ENCODE measurements at regions not wholly inside any gene's neighbourhood (a gene's known extent, or its start where the extent isn't known, plus 50 kb on each side); places are given as distances from the start of the nearest gene placed in this dataset.

- no peak overlapping the region for H3K4me3 ChIP-seq
- H3K4me2 ChIP-seq, result no peak overlapping the region
- TF ChIP-seq MAFK (IDR thresholded peaks at IDR 0.05; ENCODE audit: partially characterized antibody) (no peak), NR3C1 (IDR thresholded peaks at IDR 0.05) (no peak), ESRRA (IDR thresholded peaks at IDR 0.05; ENCODE audit: borderline replicate concordance, low read length) (no peak), PBX3 (IDR thresholded peaks at IDR 0.05) (no peak), BCL3 (IDR thresholded peaks at IDR 0.05) (no peak), JUN (IDR thresholded peaks at IDR 0.05) (no peak), KDM1A (IDR thresholded peaks at IDR 0.05; ENCODE audit: low read depth) (no peak), MAZ (IDR thresholded peaks at IDR 0.05; ENCODE audit: borderline replicate concordance, low read depth, low read length) (no peak), ELK1 (IDR thresholded peaks at IDR 0.05; ENCODE audit: low read depth, low read length) (no peak), BHLHE40 (IDR thresholded peaks at IDR 0.05; ENCODE audit: low read depth, low read length) (no peak), ZNF302 (CRISPR knock-in tag; IDR thresholded peaks at IDR 0.05) (no peak), MYC (IDR thresholded peaks at IDR 0.05; ENCODE audit: borderline replicate concordance, low read length) (no peak), CBX8 (IDR thresholded peaks at IDR 0.05) (no peak), RAD21 (conservative IDR thresholded peaks at IDR 0.05 in 1 of 2, IDR thresholded peaks at IDR 0.05 in 1 of 2) (no peak), HDAC2 (IDR thresholded peaks at IDR 0.05) (no peak), HOXB13 (CRISPR knock-in tag; IDR thresholded peaks at IDR 0.05; ENCODE audit: low read depth) (no peak)
- no peak for ATAC-seq
- POLR2A ChIA-PET, result no interaction called here
- H3K9me3 ChIP-seq, result no peaks in the 10 kb centered on the region
- 18% methylated on average over 3 of the region's 3 CpGs for WGBS (ENCODE audit: missing lambda C conversion rate)
- no peaks in the 10 kb centered on the region for H3K4me1 ChIP-seq
- no peak for DNase-seq (ENCODE audit: low read depth in 1 of 2, low spot score in 1 of 2)
- H3K27ac ChIP-seq, result no peak overlapping the region
- CTCF ChIA-PET, result no interaction called here
- no peak for FAIRE-seq
These were observed 631.6 kb downstream of the HDGFL1 start for GRCh38 chr6:23200946-23201345.

GRCh38 chr6:23202207-23202606, 632.8 kb downstream of the HDGFL1 start:
- ChIA-PET CTCF (no interaction called here), POLR2A (no interaction called here)
- no peak overlapping the region for H3K4me2 ChIP-seq
- no peaks in the 10 kb centered on the region for H3K4me1 ChIP-seq
- no peak for DNase-seq (ENCODE audit: low read depth in 1 of 2, low spot score in 1 of 2)
- no peak overlapping the region for H3K27ac ChIP-seq
- no peak for ATAC-seq
- no peak overlapping the region for H3K4me3 ChIP-seq
- H3K9me3 ChIP-seq, result no peaks in the 10 kb centered on the region
- WGBS (ENCODE audit: missing lambda C conversion rate), result 56% methylated on average over 5 of the region's 5 CpGs
- TF ChIP-seq HOXA7 (CRISPR knock-in tag; IDR thresholded peaks at IDR 0.05) (no peak), CHD4 (IDR thresholded peaks at IDR 0.05; ENCODE audit: borderline replicate concordance) (no peak), REST (IDR thresholded peaks at IDR 0.05) (no peak), PHF8 (IDR thresholded peaks at IDR 0.05; ENCODE audit: borderline replicate concordance, low read depth) (no peak)
- no peak for FAIRE-seq

All from A549 (cell line).